LoVo (cell line): ENCODE measurements at regions not wholly inside any gene's neighbourhood (a gene's known extent, or its start where the extent isn't known, plus 50 kb on each side); places are given as distances from the start of the nearest gene placed in this dataset.
"Not testable (repeated sequence)": the region's sequence is repeated elsewhere in the genome, so short reads cannot be mapped to it uniquely, and the experiment has no call there.

Experiments
- DNase-seq: peaks from one replicate; pipeline ENCODE4 v3.0.0-alpha.2; 2016; ENCODE audit warnings: low spot score

DNA sequence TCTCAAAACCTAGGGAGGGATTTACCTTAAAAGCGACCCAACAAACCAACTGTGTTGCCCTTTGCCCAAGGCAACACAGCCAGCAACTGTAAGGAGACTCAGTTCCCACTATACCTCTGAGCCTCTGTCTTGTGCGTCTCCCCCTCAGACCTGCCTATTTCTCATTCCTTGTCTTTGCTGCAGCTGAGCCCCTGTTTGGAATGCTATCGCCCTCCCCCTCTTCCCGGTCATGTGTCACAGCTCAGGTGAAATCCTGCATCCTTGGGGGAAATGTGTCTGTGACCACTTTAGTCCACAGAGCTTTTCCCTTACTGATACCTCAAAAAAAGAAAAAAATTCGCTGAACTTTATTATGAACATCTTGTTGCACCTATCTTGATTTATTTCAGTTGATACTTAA, 52.0 kb upstream of the LRIG1 start:
- DNase-seq, result no peak

DNA sequence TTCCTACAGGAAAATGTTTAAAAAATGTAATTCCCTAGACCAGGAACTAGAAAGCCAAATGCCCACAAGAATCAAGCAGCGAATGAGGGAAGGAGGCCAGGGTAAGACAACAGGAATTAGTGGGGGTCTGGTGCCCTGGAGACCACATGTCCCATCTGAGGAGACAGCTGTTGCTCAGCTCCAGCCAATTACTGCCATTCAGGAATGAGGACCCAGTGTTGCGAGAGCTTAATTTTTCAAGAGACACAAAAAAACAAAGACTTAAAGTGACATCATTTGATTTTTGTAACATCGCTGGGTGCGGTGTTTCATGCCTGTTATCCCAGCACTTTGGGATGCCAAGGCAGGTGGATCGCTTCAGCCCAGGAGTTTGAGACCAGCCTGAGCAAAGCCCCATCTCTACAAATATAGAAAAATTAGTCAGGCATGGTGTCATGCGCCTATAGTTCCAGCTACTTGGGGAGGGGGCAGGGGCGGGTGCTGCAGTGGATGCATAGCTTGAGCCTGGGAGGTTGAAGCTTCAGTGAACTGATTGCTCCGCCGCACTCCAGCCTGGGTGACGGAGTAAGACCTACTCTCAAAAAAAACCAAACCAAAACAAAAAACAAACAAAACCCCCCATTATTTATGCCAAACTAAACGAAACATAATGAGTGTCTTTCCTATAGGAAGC, 52.8 kb upstream of the LRIG1 start:
- DNase-seq, result no peak

DNA sequence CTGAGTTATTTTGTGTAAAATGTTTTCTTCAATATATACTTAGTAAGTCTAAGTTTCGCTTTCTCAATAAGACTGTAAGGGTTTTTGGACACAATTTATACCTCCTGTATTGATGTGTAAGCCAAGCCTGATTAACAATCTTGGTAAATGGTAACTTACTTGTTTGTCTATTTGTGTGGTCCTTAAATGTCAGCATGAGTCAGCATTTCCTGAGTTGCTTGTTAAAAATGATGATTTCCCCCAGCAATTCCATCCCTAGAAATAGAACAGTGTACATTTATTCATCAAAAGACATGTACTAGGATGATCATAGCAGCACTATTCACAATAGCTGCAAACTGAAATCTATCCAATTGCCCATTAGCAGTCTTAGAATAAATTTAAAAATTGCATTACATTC, 53.4 kb upstream of the LRIG1 start:
- DNase-seq, result no peak

- peak; percentile 1 for DNase-seq
Measured at GRCh38 chr3:66555214-66555844, 54.5 kb upstream of the LRIG1 start.

GRCh38 chr3:66557170-66557569, 56.3 kb upstream of the LRIG1 start:
- no peak for DNase-seq

- not testable (repeated sequence) for DNase-seq
Measured at GRCh38 chr3:66559924-66560323, 59.1 kb upstream of the LRIG1 start.

GRCh38 chr3:66561367-66561766, 60.5 kb upstream of the LRIG1 start:
- DNase-seq, result no peak

- no peak for DNase-seq
Measured at GRCh38 chr3:66565301-66565700, 64.5 kb upstream of the LRIG1 start.

DNA sequence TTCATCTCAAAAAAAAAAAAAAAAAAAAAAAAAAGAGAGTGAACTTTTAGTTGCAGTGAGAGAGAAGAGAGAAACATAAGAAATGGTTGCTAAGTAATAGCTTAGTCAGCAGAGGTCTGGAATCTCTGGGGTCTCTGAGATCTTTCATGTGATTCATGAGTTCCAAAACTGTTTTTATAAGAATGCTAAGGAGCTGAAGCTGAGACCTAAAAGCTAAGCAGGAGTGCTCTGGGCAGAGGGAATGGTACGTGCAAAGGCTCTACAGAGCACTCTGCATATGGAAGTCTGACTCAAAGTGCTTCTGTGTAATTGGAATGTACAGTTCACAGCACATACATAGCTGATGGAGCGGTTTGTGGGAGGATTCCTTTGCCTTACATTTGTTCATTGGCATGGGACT, 66.3 kb upstream of the LRIG1 start:
- DNase-seq, result no peak

DNA sequence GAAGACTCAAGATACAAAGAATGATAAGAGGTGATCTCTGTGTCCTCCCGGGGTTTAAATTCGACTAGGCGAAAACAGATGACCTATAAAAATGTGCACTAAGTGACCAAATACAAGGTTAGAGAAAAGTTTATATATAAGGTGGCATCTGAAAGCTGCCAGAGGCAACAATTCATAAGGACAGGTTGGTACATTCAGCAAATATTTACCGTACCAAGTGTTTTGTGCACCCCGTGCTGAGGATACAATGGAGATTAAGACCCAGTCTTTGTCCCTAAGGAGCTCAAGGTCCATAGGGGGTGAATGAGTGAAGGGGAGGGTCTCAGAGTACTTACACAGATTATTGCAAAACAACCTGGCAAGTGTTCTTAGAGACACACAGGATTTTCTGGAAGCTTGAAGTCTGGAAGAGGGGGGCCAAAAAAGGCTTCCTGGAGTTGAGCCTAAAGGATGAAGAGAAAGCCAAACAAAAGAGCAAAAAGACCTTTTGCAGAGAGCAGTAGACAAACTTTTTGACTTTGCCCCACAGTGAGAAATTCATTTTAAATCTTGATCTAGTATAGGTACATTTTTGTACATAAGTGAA, 71.4 kb upstream of the LRIG1 start:
- no peak for DNase-seq

DNA sequence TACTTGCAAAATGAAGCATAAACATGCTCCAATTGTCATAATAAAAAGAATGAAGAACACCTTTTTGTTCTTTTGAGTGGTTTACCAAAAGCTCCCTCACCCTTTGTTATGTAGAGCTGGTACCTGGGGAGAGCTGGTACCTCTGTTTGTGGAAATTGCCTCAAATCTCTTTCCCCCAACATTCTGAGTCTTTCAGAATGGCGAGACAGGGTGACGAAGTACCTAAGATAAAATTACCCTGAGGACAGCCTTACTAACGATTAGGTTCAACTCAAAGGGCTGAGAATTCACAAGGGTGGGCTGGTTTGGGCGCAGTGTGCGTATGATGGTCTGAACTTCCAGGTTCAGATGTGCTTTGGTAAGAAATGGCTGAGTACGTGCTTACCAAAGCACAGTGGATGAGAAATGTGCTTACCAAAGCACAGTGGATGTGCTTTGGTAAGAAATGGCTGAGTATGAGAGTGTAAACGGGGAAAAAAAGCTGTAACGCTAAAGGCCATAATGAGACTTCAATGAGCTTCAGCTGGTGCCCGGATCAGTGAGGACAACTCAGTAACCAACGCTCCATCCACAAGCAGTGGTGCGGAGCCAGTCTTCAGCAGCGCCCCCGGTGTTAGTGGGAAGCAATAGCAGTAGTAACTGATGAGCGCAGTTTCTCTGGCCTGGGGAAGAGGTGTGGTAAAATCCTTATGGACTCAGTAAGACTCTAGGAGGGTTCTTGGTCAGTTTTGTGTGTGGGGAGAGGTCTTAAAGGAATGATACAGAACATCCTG, 72.3 kb upstream of the LRIG1 start:
- no peak for DNase-seq

- no peak for DNase-seq
Measured at GRCh38 chr3:66574091-66574490, 73.3 kb upstream of the LRIG1 start.

- no peak for DNase-seq
Measured at GRCh38 chr3:66577426-66578203, 76.8 kb upstream of the LRIG1 start.

GRCh38 chr3:66581256-66581655, 80.4 kb upstream of the LRIG1 start:
- DNase-seq, result no peak

GRCh38 chr3:66582721-66583423, 82.0 kb upstream of the LRIG1 start:
- no peak for DNase-seq

- no peak for DNase-seq
Measured at GRCh38 chr3:66583424-66584040, 82.7 kb upstream of the LRIG1 start.

DNA sequence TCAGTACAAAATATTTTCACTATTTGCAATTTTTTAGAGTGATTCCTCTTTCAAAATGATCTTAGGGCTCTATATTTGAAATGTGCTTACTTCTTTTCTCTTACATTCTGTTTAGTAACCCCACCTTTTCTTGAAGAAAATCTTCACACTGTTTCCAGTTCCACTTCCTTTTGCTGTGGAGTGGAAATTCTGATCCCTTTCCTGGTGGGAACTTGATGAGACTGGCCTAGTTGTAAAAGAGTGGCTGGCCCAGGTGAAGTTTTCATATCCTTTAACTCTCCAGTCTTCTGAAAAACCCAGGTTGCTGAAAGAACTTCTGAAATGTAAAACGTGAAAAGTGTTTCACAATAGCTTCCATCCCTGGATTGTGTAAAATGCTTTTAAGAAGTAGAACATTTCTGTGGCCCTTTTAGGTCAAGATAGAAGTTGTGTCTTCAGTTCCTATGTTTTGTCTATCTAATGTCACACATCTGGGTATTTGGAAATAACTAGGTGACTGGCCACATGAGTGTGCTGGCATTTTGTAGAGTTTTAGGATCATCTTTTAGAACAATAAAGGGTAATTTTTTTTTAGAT, 84.8 kb upstream of the LRIG1 start:
- DNase-seq, result no peak

- no peak for DNase-seq
Measured at GRCh38 chr3:66586853-66587252, 86.0 kb upstream of the LRIG1 start.

DNA sequence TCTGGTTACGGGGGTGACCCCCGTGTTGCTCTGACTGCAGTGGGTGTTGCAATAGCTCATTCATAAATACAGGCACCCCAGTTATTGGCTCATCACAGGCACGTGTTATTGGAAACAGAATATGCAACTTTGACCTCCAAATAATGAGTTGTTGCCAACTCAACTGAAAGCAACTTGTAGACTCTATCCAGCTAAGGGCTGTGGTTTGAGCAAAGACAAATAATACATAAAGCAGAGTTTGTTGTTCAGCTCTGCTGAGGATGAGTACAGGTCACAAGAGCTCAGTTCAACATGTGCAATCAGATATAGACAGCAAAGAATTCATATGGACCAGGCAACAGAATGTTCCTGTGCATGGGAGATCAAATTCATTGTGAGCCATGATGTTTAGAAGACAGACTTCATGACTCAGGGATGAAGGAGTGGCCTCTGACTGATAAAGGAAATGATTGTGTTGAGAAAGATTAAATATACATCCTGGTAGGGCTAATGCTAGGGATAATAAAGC, 87.6 kb upstream of the LRIG1 start:
- no peak for DNase-seq

DNA sequence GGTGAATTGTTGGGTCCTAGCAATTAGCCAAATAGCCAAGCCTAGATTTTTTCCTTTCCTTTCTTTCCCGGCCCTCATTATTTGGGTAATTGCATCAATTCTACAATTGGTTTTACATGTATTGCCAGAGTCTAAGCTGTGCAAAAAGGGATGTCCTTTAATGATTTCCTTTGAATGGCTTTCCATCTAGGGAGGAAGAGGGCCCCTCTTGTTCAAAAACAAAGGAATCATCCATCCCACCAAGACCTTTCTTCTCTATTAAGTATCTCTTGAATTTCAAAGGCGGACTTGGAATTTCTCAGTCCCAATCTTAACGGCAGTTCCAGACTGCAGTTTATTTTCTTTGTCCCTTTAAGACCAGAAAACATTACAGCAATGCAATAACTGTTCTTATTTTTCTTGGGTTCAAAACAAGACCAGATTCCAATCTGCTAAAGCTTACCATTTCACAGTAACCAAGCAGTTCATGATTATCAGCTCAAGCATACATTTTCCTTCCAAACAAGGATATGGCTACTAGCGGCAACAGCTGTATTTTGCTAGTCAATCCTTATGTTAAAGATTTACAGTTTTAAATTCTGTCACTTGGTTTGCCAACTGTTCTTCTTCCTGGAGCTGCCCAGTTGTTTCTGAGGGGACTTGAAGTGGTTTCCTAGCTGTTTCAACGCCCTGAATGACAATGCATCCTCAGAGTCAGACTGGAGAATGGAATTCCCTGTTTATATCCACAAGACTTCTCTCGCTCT, 91.4 kb upstream of the LRIG1 start:
- DNase-seq, result no peak
